SH-SY5Y (cell line): ENCODE measurements at regions not wholly inside any gene's neighbourhood (a gene's known extent, or its start where the extent isn't known, plus 50 kb on each side); places are given as distances from the start of the nearest gene placed in this dataset.

ENCODE experiments used
- GATA2 ChIP-seq: IDR thresholded peaks from 2 replicates; pipeline ENCODE4 v1.6.1; 2011; ENCODE audit warnings: mild to moderate bottlenecking, low read depth, low read length
- GATA3 ChIP-seq: IDR thresholded peaks from 2 replicates; pipeline ENCODE4 v1.6.1; 2011; ENCODE audit warnings: low read depth, mild to moderate bottlenecking, low read length, moderate library complexity

- no peak for TF ChIP-seq GATA2
- no peak for TF ChIP-seq GATA3
Observed at GRCh38 chr5:174937201-174938123, 213.1 kb downstream of the MSX2 start.
